Pancreas (tissue), 10 donors: ENCODE measurements at regions not wholly inside any gene's neighbourhood (a gene's known extent, or its start where the extent isn't known, plus 50 kb on each side); places are given as distances from the start of the nearest gene placed in this dataset.
A peak's percentile ranks its signal among the peaks of the same experiment; 100 is the strongest.

Experiments
- ATAC-seq, 4 donors: fragments of 200-7000 bp; cut with Tn5 transposase; one replicate each; pipeline versions ENCODE4 v1.8.0 to v1.9.1; 2020; ENCODE audit warnings: mild to moderate bottlenecking in 4 of 4, moderate library complexity in 4 of 4
- DNase-seq, 6 donors: peaks; one replicate each; pipeline ENCODE4 v3.0.0-alpha.2; 2020
- FAIRE-seq: peaks from 2 replicates; lab custom pipeline; 2012; peaks lifted over from hg19 to GRCh38; lab: Jason Lieb, UNC
- H3K27ac ChIP-seq, 4 donors: fragments of 200-600 bp; sonication (generic); 1 replicate in 3 of 4; 2 replicates in 1 of 4; pipeline versions ENCODE4 v1.5.0 to v1.8.0; 2020
- H3K27me3 ChIP-seq, 4 donors: fragments of 200-600 bp; one replicate each; pipeline ENCODE4 v1.8.0; 2021
- H3K36me3 ChIP-seq, 3 donors: fragments of 200-600 bp; sonication (generic) in 1 of 3; one replicate each; pipeline versions ENCODE4 v1.5.0 to v1.8.0; 2020 to 2021
- H3K4me1 ChIP-seq, 3 donors: fragments of 200-600 bp; one replicate each; pipeline ENCODE4 v1.8.0; 2021
- H3K4me3 ChIP-seq, 4 donors: fragments of 200-600 bp; sonication (generic) in 2 of 4; one replicate each; pipeline versions ENCODE4 v1.5.0 to v1.8.0; 2020 to 2021
- H3K9me3 ChIP-seq, 4 donors: fragments of 200-600 bp; one replicate each; pipeline ENCODE4 v1.8.0; 2021
- CTCF ChIP-seq, 4 donors: fragments of 200-600 bp; sonication (generic) in 3 of 4; IDR thresholded peaks; one replicate each; pipeline versions ENCODE4 v1.5.0 to v1.8.0; 2021; ENCODE audit warnings: antibody characterized with exemption in 4 of 4
- WGBS, 2 donors: extraction: QIAGEN DNeasy Blood & Tissue Kit; methylation state at CpG; one replicate each; pipeline ENCODE4 v1.1.7; 2013; 5-methylcytosine and 5-hydroxymethylcytosine counted together
- intact Hi-C, 3 donors: fragments of 100-400 bp; cut with DNase I; formaldehyde crosslinking; loops; one replicate each; pipeline versions ENCODE4 v1.11.1 to v1.14.2; 2022
- donor health status: healthy with polysubstance abuse.
- donor health status: DM: no; HTN: no; CAD: no; lungs with moderate emphysema.
- donor health status: DM: no; HTN: no; CAD: no.
- donor health status: control.
- donor health status: control.
- donor health status: Bipolar disorder and iron deficiency.
- donor health status: DM: yes; HTN: yes; CAD: no.
- donor health status: DM: no; HTN: no; CAD: no.
- donor health status: DM: no; HTN: no; CAD: no.
- donor health status: DM: yes; HTN: yes; CAD: no.

- Histone ChIP-seq H3K4me1 (no peaks in the 10 kb centered on the region), H3K27me3 (no peaks in the 10 kb centered on the region), H3K36me3 (no peaks in the 10 kb centered on the region), H3K9me3 (no peaks in the 10 kb centered on the region), H3K27ac (no peak overlapping the region), H3K4me3 (no peak overlapping the region)
- no peak for ATAC-seq
- 87 to 91% methylated on average over 6 of the region's 6 CpGs for WGBS, 2 donors
- TF ChIP-seq CTCF (IDR thresholded peaks at IDR 0.05) = no peak
- intact Hi-C loops = no loop called here
- DNase-seq = no peak
- no peak for FAIRE-seq
Measured at GRCh38 chr16:14357328-14357727, 272.7 kb downstream of the PARN start.

- Histone ChIP-seq H3K4me3 (no peak overlapping the region), H3K36me3 (no peaks in the 10 kb centered on the region), H3K4me1 (no peaks in the 10 kb centered on the region), H3K9me3 (no peaks in the 10 kb centered on the region), H3K27ac (no peak overlapping the region), H3K27me3 (no peaks in the 10 kb centered on the region)
- no peak for TF ChIP-seq CTCF (IDR thresholded peaks at IDR 0.05)
- 80 to 81% methylated on average over 11 of the region's 11 CpGs for WGBS, 2 donors
- no peak for DNase-seq
- intact Hi-C loops = no loop called here
- no peak for ATAC-seq
- no peak for FAIRE-seq
Measured at GRCh38 chr16:14356064-14356463, 274.0 kb downstream of the PARN start.

GRCh38 chr16:14354561-14355351 lies 275.3 kb downstream of the PARN start:
- no peak for TF ChIP-seq CTCF (IDR thresholded peaks at IDR 0.05)
- peak in 3 of 4 donors; percentile 11 to 78 (median 57) for ATAC-seq
- Histone ChIP-seq H3K4me1 (no peaks in the 10 kb centered on the region), H3K4me3 (no peak overlapping the region), H3K9me3 (no peaks in the 10 kb centered on the region), H3K27me3 (no peaks in the 10 kb centered on the region), H3K27ac (no peak overlapping the region), H3K36me3 (no peaks in the 10 kb centered on the region)
- FAIRE-seq = no peak
- intact Hi-C loops = no loop called here
- DNase-seq = no peak
- 55 to 61% methylated on average over 10 of the region's 10 CpGs for WGBS, 2 donors

GRCh38 chr16:14353340-14353739 lies 276.7 kb downstream of the PARN start:
- ATAC-seq (no peak), FAIRE-seq (no peak), DNase-seq (no peak)
- Histone ChIP-seq H3K27ac (no peak overlapping the region), H3K27me3 (no peaks in the 10 kb centered on the region), H3K4me3 (no peak overlapping the region), H3K9me3 (no peaks in the 10 kb centered on the region), H3K36me3 (no peaks in the 10 kb centered on the region), H3K4me1 (no peaks in the 10 kb centered on the region)
- TF ChIP-seq CTCF (IDR thresholded peaks at IDR 0.05) = no peak
- 87 to 88% methylated on average over 6 of the region's 6 CpGs for WGBS, 2 donors
- intact Hi-C loops = no loop called here

GRCh38 chr16:14351647-14352046 lies 278.4 kb downstream of the PARN start:
- no peaks in the 10 kb centered on the region for H3K36me3 ChIP-seq
- no peak overlapping the region for H3K27ac ChIP-seq
- intact Hi-C loops = no loop called here
- no peak for TF ChIP-seq CTCF (IDR thresholded peaks at IDR 0.05)
- no peaks in the 10 kb centered on the region for H3K4me1 ChIP-seq
- ATAC-seq = no peak
- WGBS, 2 donors = 87% methylated on average over 6 of the region's 6 CpGs
- no peaks in the 10 kb centered on the region for H3K9me3 ChIP-seq
- H3K4me3 ChIP-seq = no peak overlapping the region
- H3K27me3 ChIP-seq = no peaks in the 10 kb centered on the region
- no peak for FAIRE-seq
- DNase-seq = no peak
